BE2C (cell line): ENCODE measurements at regions not wholly inside any gene's neighbourhood (a gene's known extent, or its start where the extent isn't known, plus 50 kb on each side); places are given as distances from the start of the nearest gene placed in this dataset.

Source experiments
- DNase-seq: peaks from one replicate; pipeline ENCODE4 v3.0.0-alpha.2; 2020
- H3K27me3 ChIP-seq: fragments of 250-450 bp; sonication (Bioruptor Pico); 2 replicates; pipeline ENCODE4 v1.5.1; 2020; ENCODE audit warnings: mild to moderate bottlenecking
- H3K36me3 ChIP-seq: fragments of 250-450 bp; sonication (Bioruptor Pico); 2 replicates; pipeline ENCODE4 v1.5.1; 2020; ENCODE audit warnings: mild to moderate bottlenecking
- H3K4me1 ChIP-seq: fragments of 250-450 bp; sonication (Bioruptor Pico); 2 replicates; pipeline ENCODE4 v1.5.1; 2020
- H3K4me3 ChIP-seq: 2 replicates; pipeline ENCODE4 v1.5.1; 2011; ENCODE audit warnings: low read depth, low read length
- H3K9me3 ChIP-seq: fragments of 250-450 bp; sonication (Bioruptor Pico); 2 replicates; pipeline ENCODE4 v1.5.1; 2020
- CTCF ChIP-seq: IDR thresholded peaks from 2 replicates; pipeline ENCODE4 v1.5.1; 2012; ENCODE audit warnings: mild to moderate bottlenecking, low read depth, low read length

GRCh38 chr3:117699058-117699457 is 989.5 kb downstream of the TUSC7 start:
- Histone ChIP-seq H3K4me3 (no peak overlapping the region), H3K4me1 (peaks cover 8% of the 10 kb centered on the region), H3K27me3 (no peaks in the 10 kb centered on the region), H3K36me3 (no peaks in the 10 kb centered on the region), H3K9me3 (no peaks in the 10 kb centered on the region)
- no peak for TF ChIP-seq CTCF
- DNase-seq: no peak

- no peaks in the 10 kb centered on the region for H3K36me3 ChIP-seq
- no peak for TF ChIP-seq CTCF
- no peak overlapping the region for H3K4me3 ChIP-seq
- peaks cover 8% of the 10 kb centered on the region for H3K4me1 ChIP-seq
- H3K9me3 ChIP-seq: no peaks in the 10 kb centered on the region
- DNase-seq: no peak
- H3K27me3 ChIP-seq: no peaks in the 10 kb centered on the region
Measured at GRCh38 chr3:117700573-117701360, 991.2 kb downstream of the TUSC7 start.

- Histone ChIP-seq H3K9me3 (no peaks in the 10 kb centered on the region), H3K4me3 (no peak overlapping the region), H3K27me3 (no peaks in the 10 kb centered on the region), H3K4me1 (peaks cover 8% of the 10 kb centered on the region), H3K36me3 (no peaks in the 10 kb centered on the region)
- DNase-seq: no peak
- no peak for TF ChIP-seq CTCF
Measured at GRCh38 chr3:117705011-117705410, 995.4 kb downstream of the TUSC7 start.

- Histone ChIP-seq H3K36me3 (no peaks in the 10 kb centered on the region), H3K27me3 (no peaks in the 10 kb centered on the region), H3K4me3 (no peak overlapping the region), H3K9me3 (no peaks in the 10 kb centered on the region), H3K4me1 (peaks cover 8% of the 10 kb centered on the region)
- TF ChIP-seq CTCF: no peak
- no peak for DNase-seq
Measured at GRCh38 chr3:117706037-117706436, 996.5 kb downstream of the TUSC7 start.

- no peak for TF ChIP-seq CTCF
- H3K4me1 ChIP-seq: peaks cover 6% of the 10 kb centered on the region
- DNase-seq: no peak
- H3K9me3 ChIP-seq: no peaks in the 10 kb centered on the region
- no peaks in the 10 kb centered on the region for H3K36me3 ChIP-seq
- no peaks in the 10 kb centered on the region for H3K27me3 ChIP-seq
- no peak overlapping the region for H3K4me3 ChIP-seq
Measured at GRCh38 chr3:117706756-117707155, 997.2 kb downstream of the TUSC7 start.

GRCh38 chr3:117708601-117709000 is 999.0 kb downstream of the TUSC7 start:
- H3K4me3 ChIP-seq: no peak overlapping the region
- no peaks in the 10 kb centered on the region for H3K27me3 ChIP-seq
- H3K9me3 ChIP-seq: no peaks in the 10 kb centered on the region
- no peak for TF ChIP-seq CTCF
- no peak for DNase-seq
- H3K36me3 ChIP-seq: no peaks in the 10 kb centered on the region
- no peaks in the 10 kb centered on the region for H3K4me1 ChIP-seq
